ENCODE measurements at regions not wholly inside any gene's neighbourhood (a gene's known extent, or its start where the extent isn't known, plus 50 kb on each side); places are given as distances from the start of the nearest gene placed in this dataset.

DNA sequence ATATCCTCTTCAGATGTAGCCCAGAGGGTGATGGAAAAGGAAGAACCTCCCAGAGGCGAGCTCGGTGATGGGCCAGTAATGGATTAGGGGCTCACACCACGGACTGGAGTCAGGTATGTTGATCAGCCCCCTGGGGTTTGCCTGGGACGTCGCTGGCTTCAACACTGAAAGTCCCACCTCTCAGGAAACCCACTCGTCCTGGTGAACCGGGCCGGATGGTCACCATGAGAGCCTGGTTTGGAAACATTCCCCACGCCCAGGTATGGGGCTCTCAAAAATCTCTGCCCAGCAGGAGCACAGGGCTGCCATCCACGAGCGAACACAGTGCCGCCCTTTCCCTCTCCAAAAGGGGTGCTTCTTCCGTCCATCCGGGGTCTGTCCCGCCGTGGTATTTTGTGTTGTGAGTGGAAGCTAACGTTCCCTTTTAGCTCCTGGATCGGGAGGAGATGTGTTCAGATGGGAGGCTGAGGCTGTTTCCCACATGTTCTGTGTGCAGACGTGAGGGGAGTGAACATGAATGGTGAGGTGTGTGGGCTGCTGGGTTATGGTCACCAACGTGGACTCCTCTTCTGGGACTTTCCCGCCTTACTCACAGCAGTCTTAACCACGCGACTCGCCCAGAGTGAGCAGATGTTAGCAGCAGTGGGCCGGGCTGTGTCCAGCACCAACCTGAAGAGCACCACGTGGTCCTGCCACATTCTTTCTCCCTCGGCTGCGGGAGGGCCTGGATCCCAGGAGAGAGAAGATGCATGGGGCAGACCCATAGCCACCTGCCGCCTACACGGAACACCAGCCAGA lies 139.2 kb downstream of the KIF26A start:
- no peak for DNase-seq

DNA sequence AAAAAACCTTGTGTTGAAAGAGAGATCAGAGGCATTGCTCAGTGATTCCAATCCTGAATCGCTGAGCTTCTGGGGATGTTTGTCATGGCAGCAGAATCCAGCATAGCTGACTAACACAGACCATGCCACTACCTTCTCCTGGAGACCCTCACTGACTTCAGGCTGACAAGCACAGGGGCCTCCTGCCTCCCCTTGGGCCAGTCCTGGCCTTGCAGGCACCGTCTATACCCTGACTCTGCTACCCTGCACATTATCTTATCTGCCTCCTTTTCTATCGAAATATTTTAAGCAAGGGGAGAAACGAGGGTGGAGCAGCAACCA lies 139.8 kb downstream of the KIF26A start:
- DNase-seq, result no peak

DNA sequence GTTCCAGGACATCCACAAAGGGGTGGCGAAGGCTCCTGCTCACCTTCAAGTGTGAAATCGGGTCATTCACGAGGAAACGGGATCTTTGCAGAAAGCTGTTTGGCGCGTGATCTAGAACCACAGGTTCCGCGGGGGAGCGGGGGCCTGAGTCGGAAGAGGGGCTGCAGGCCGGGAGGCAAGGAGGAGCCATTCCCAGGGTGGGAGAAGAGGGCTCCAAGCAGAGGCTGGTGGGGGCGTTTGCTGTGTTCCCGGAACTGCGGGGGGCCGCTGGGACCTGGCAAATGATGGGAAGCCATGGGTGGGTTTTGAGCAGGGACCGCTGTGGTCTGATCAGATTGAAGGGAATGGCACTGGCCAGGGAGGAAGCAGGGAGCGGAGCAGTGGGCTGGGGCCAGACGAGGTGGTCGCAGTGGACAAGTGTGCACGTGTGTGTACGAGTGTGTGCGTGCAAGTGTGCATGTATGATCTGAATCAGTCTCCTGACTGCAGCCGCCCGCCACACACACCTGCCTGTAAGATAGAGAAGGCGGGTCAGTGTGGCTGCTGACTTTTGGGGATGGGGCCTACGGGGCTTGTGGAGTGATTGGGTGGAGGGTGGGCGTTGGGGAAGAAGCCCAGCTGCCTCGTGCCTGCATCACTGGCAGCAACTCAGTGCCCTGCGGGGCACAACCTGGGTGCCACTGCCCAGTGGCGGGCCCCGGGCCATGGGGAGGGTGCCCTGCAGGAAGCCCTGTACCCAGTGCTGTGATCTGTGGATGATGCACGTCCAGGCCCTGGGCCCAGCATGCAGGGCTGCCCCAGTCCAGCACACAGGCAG lies 141.9 kb downstream of the KIF26A start:
- DNase-seq, result no peak

DNA sequence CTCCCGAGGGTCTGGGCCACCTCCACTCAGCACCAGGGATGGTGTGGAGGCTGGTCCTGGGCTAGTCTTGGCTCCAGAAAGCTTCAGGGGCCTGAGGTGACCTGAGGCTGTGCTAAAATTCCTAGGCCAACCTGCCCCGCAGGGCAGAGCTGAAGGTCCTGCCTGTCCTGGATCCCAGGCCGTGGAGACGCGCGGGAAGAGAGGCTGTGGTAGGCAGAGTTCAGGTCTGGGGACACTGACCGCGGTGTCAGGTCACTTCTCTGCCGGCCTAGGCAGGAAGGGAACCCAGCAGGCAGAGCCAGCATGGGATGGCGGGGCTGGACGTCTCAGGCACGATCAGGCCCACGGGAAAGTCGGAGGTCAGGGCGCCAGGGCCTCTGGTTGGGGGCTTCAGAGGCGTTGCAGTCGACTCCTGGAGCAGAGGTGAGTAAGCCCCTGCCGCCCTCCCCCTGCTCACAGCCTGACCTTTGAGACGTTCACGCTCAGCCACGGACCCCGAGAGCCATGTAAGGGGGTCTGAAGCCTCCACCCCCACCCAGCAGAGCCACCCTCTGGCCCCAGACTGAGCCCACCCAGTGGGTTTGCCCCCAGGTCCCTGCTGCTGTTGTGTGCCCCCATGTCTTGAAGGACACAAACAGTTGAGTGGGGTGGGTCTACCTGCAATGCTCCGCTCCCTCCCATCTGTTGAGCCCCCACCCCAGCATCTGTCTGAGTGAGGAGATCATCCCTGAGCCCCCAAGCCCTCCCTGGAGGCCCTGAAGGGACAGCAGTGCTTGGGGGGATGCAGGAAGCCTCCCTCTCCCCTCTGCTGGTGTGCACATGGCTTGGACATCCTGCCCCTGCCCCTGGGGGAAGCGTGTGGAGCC lies 142.7 kb downstream of the KIF26A start:
- DNase-seq, result no peak

DNA sequence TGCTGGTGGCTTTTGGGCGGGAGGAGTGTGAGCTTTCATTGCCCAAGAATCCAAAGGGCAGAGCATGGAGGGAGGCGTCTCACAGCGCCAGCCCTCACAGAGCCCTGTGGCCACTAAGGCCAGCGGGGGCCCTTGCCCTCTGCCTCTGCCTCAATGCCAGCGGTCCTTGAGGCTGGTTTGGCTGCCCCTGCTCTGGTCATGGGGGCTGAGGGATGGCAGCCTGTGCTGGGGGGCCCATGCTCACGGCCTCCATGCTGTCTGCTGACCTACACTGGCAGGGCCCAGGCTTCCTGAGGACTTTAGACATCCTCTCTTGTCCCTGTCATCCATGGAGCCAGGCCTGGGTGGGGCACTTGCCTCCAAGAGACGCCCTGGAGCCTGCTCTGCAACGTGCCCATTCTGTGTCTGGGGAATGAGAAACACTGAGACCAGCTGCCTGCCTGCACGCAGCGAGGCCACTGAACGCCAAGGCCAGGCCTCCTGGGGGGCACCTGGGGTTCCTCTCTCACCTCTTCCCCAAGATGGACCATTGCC lies 143.4 kb downstream of the KIF26A start:
- DNase-seq, result no peak

DNA sequence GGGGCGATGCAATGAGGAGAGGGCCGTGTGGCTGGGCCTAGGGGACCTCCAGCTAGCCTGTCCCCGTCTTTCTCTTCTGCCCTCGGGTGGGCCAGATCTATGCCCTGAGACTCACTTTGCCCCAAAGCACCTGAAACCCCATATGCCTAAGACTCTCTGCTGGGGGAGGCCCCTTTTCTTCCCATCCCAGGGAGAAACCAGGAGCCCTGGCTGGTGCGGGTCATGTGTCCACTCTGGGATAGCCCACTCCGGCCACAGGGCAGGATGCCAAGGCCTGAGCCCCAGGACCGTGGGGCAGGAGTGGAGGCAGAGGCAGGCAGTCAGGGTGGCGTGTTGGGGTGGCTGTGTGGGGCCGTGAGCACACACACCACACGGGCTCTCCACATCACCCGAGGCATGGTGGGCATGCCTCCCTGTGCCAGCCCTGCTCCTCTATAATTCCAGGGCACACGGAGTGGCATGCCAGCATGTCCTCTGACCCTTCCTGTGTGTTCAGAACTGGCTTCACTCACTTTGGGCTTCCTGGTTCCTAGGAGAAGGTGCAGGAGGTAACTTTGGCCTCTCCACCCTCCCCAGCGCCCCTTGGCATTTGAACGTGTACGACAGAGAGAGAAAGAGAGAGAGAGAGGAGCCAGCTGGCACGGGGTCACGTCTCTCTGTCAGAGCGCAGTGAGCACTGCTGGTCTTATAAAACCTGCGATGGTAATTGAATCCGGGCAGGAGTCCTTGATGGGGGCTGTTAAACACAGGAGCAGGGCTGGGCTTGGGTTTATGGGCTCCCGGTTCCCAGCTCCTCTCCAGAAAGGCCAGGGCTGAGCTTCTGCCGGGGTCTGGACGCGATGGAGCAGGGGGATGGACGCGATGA lies 144.2 kb downstream of the KIF26A start:
- no peak for DNase-seq

DNA sequence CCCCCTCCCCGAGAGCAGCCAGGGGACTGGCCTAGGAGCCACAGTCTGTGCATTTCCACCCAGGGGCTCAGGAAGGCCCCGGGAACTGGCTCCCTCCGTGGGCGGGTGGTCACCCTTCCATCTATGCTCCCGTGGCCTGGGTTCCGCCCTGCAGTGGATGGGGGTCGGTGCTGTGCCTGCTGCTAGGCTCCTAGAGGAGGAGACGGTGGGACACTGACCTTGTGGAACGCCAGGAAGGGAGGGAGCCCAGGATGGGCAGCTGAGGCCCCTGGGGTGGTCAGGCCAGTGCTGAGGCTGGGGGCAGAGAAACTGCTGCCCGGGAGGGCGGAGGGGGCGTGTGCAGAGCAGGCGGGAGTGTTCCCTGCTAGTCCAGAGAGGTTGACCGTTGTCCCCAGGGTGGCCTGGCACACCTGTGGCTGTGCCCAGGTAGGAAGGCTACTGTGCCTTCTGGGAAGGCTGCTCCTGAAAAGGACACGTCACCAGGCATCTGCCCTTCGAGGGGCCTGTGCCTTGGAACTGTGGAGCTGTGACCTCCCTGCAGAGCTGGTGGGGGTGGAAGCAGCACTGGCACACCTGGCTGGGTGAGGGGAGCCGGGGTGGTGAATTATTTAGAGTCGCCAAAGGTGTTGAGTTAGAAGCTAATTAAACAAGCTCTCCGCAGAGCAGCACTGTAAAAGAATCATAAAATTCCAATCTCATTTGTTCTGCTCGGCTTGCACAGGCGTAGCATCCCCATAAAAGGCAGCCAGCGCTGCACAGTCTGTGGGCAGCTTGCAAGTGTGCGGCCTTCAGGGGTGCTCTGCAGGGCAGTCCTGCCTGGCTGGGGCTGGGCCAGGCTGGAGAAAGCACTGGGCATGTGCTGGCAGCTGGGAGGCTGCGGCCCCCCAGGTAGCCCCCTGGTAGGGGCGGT lies 145.1 kb downstream of the KIF26A start:
- no peak for DNase-seq

DNA sequence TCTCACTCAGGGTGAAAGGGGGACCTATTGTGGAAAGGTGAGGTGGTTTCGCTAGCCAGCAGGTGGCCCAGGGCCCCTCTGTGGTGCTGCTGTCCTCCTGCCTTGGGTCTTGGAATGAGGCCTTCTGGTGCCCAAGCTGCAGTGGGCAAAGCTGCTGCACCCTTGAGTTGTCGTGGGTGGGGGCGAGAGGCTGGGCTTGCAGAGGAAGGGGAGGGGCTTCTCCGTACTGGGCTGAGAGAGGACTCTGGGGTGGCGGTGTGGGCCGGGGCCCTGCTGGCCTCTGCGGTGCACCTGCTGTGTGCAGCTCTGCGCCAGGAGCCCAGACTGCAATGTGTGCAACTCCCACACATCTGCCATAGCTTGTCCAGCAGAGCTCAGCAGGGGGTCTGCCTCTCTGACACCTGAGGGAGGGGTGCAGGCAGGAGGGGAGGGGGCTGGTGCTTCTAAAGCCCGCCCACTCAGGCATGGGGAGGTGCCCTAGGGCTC lies 145.8 kb downstream of the KIF26A start:
- no peak for DNase-seq

DNA sequence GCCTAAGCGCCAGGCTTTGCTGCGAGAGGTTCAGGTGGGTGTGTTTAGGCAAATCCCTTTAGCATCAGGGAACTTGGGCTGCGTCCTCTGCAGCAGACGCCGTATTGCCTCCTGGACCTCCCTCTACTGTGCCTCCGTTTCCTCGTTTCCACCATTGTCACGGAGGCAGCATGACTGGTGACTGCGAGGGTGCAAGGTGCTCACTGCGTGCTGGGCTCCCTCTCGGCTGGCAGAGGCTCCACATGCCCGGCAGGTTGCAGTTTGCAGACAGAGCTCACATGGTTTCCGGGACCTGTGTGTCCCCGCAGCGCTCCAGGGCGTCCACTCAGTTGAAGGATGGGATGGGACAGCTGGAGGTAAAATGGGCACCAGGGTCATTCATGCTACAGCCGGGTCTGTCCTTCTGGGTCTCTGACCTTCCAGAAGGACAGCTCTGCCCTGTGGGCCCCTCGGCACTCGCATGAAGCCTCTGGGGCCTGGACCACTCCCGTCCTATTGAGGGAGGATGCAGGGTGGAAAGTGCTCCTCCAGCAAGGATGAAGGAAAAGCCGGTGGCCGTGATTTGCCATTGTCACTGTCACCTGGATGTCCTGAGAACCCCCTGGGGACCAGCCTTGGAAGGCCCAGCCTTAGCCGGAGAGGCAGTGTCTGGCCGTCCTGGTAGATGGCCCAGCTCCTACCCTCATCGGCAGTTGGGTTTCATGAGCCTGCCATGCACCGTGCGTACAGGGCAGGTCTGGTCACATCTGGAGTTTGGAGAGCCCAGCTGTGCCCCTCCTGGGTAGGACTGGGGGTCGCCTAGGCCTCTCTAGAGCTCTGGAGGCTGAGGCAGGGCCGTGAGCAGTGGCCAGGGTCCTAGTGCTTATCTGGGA lies 146.5 kb downstream of the KIF26A start:
- DNase-seq, result no peak

DNA sequence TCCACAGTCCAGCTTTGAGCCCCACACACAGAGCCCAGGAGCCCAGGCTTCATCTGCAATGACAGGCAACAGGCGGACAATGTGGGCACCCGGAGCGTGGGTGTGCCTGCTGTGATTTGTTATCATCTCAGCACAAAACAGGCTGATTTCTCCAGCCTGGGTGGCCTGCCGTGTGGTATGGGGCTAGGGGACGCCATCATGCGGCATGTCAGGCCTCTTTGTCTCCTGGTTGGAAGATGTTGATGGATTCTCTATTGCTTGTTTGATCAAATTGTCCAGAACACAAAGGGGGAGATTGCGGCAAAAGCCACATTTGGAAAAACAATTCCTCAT lies 147.1 kb downstream of the KIF26A start:
- no peak for DNase-seq

DNA sequence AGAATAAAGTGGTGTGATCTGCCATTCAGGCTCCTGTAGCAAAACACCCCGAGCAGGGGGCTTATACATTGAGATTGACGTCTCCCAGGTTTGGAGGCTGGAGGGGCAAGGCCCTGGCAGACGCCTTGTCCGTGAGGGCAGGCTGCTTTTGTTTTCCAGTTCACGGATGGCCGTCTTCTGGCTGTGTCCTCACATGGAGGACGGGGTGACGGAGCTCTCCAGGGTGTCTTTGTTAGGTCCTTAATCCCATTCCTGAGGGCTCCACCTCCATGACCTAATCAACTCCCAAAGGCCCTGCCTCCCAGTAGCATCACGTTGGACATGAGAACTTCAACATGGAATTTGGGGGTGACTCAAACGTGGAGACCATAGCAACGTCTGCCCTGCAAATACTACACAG lies 147.7 kb downstream of the KIF26A start:
- no peak for DNase-seq

DNA sequence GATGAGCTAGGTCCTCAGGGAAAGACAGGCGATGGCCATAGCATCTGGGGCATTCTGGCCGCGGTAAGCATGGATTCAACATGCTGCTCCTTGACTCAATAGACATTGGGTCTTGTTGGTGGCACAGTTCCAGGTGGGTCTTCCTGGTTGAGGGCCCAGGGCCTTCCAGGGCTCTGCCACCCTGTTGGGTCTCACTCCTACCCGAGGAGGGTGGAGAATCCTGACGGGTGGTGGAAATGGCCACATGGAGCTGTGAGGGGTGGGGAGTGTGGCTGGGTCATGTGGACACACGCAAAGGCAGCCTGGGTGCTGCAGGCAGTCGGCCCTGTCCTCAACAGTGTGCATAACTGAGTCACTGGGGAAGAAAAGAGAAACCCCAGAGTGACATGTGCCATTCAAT lies 148.1 kb downstream of the KIF26A start:
- DNase-seq, result no peak

DNA sequence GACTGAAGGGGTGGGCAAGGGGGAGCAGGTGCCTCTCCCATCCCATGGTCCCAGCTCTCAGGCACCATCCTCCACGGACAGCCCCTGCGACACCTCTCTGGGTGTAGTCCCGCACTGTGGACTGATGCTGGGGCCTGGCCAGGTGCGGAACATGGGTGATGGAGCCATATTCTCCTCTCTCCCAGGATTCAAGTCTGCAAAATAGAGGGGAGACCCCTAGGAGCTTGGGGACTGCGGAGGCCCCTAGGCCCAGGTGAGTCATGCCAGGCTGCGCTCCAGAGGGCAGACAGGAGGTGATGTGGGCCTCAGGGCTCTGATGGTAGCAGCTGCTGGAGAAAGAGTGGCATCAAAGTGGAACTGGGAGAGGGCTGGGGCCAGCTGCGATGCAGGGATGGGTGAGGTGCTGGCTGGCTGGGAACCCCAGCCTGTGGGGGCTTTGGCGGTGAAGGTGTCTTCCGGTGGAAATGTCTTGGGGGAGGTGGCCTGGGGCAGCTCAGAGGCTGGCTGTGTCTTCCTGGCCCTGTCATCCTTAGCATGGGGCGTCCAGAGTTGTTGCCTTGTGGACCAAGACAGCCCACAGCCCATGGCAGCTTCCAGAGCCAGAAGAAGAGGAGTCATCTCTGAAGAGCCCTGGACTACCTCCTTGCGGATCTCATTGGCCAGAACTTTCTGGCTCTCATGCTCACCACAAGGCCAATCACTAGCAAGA lies 149.1 kb downstream of the KIF26A start:
- no peak for DNase-seq

DNA sequence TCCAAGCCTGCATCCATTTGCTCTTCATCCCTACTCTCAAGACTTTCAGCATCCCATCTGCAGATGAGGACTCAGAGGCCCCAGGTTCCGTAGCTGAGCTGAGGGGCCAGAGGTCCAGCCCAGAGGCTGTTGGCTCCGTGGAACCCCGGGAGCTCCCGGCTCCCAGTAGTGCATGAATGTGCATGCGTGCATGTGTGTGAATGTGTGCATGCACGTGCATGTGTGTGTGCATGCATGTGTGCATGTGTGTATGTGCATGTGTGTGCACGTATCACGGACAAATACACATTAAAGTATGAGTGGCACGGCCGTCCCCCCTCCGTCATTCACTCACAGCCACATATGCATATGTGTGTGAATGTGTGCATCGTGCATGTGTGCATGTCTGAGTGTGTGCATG lies 149.9 kb downstream of the KIF26A start:
- DNase-seq, result no peak

DNA sequence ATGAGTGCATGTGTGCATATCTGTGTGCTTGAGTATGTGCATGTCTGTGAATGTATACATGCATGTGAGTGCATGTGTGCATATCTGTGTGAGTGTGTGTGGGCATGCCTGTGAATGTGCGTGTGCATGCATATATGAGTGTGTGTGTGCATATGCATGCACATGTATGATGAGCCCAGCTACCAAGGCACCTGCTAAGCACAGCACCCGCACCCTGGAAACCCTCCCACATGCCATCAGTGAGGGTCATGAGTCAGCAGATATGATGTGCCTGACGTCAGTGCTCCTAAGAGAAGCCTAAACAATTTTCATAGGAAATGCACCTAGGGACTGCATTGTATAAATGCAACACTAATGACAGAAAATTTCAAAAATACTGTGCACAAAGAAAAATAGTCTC lies 151.1 kb downstream of the KIF26A start:
- no peak for DNase-seq

DNA sequence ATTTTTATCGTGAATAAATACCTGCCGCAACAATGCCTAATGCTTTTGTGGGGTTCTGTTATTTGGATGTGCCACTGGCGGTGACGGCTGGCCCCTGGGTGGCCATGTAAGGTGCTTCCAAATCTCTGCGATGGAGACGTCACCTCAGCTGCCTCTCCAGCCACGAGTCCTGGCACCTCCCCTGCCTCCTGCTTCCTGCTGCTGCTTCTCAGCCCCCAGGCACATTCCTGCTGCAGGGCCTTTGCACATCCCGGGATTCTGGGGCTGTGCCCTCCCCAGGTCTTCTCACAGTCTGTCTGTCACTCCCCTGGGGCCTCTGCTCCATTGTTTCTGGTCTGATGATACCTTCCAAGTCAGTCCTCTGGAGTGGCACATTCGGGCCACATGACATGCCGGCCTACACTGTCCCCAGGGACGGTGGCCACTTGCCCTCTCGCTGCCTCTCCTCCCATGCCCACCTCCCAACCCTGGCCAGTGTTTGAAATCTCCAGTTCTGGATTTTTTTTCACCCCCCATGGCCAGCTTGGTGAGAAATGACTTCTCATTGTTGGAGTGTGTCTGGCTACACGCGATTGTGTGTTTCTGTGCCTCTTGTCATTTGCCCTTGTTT lies 151.8 kb downstream of the KIF26A start:
- DNase-seq, result no peak

DNA sequence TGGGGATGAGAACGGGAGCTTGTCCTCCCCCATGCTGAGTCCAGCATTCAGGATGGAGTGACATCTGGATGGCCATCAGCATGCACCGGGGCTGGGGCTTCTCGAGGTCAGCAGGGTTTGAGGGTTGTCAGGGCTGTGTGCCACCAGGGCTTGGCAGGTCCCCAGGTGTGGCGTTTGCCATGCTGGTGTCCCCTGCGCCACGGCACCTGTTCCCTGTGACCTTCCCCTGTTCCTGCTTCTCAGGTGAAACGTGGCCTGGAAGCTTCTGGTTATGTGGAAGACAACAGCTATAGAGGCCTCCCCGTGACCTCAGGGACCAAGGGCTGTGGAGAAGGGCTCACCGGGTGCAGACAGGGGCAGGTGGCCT lies 152.4 kb downstream of the KIF26A start:
- DNase-seq, result no peak

DNA sequence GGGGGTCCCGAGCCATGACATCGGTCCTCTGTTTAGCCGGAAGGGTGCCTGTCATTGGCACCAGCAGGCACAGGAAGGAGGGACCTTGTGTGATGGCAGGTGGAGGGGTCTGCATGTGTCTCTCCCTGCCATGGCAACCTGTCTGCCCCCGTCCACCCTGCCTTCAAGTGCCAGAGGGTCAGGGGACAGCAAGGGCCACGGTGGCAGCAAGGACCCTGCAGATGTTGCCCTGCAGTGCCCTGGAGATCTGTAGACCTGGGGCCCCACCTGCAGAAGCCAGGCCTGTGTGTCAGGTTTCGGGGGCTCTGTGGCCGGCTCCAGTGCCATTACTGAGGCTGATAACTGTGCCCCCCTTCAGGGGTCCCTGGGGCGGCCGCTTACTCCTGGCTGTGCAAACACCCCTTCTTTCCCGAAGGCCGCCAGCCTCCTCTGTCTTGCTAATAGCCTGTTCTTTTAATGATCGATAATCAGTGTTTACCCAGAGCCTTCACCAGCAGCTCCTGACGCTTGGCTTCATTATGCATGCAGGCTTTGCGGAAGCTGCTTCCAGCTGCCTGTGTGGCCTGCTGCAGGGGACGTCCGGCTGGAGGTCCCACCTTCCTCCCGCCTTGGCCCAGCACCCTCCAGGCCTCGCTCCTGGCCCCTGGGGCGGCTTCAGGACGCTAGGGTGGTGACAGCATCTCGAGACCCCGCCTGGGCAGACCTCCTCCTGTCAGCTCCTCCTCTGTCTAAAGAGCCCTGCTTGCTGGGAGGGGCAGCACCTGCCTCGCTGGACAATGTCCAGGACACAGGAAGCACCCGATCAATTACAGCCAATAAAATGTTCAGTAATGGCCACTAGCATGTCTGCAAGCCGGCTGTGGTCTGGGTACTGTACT lies 153.0 kb downstream of the KIF26A start:
- no peak for DNase-seq
